HepG2 (cell line): ENCODE measurements at regions not wholly inside any gene's neighbourhood (a gene's known extent, or its start where the extent isn't known, plus 50 kb on each side); places are given as distances from the start of the nearest gene placed in this dataset.

ENCODE experiments used
- ATAC-seq: fragments of 200-7000 bp; cut with Tn5 transposase; 3 replicates; pipeline ENCODE4 v1.9.1; 2020; ENCODE audit warnings: mild to moderate bottlenecking, moderate library complexity
- BruUV-seq: library from RNA; stranded (reverse); fragments of 400-500 nt; replicated peaks from 2 replicates; lab custom pipeline; 2021; lab: Mats Ljungman, UMichigan
- CTCF ChIA-PET: fragments of 300-600 bp; formaldehyde crosslinking; extraction: SDS; loops from one replicate; lab custom pipeline; 2021; ENCODE audit warnings: low total read pairs, inconsistent platforms, low intra/inter-chr PET ratio; lab: Yijun Ruan, JAX
- POLR2A ChIA-PET: fragments of 350-600 bp; sonication (Branson Sonifier 250); formaldehyde crosslinking; loops from one replicate; lab custom pipeline; 2020; ENCODE audit warnings: antibody characterized with exemption, inconsistent platforms; lab: Yijun Ruan, JAX
- DNase-seq: peaks from one replicate; pipeline ENCODE4 v3.0.0-alpha.2; 2015; ENCODE audit warnings: low spot score
- FAIRE-seq: peaks from 3 replicates; lab custom pipeline; 2011; peaks lifted over from hg19 to GRCh38; lab: Jason Lieb, UNC
- H2AFZ ChIP-seq: one replicate; pipeline ENCODE4 v1.6.1; 2011; ENCODE audit warnings: low read length, inconsistent platforms
- H3K27ac ChIP-seq: fragments of 300-600 bp; 3 replicates; pipeline ENCODE4 v1.8.0; 2011; ENCODE audit warnings: mixed run types, mild to moderate bottlenecking, mixed read lengths, low read length, inconsistent platforms; ENCODE audit not compliant: insufficient read depth; ENCODE audit errors: extremely low read length
- H3K27me3 ChIP-seq, 2 experiments: fragments of 200-600 bp in 1 of 2; 2 replicates in 1 of 2; 3 replicates in 1 of 2; pipeline versions ENCODE4 v1.6.0 to v1.8.0; 2011; ENCODE audit warnings: low read length in 2 of 2, mild to moderate bottlenecking in 2 of 2, moderate library complexity in 2 of 2, inconsistent platforms in 1 of 2; ENCODE audit not compliant: insufficient read depth in 2 of 2, control insufficient read depth in 1 of 2
- H3K36me3 ChIP-seq, 2 experiments: fragments of 200-600 bp in 1 of 2; replicated peaks in 1 of 2; 2 replicates in 1 of 2; 3 replicates in 1 of 2; pipeline versions ENCODE4 v1.5.1 to v1.8.0; 2011; ENCODE audit warnings: low read length in 2 of 2, inconsistent platforms in 1 of 2; ENCODE audit not compliant: insufficient read depth in 2 of 2, control insufficient read depth in 1 of 2
- H3K4me1 ChIP-seq: 2 replicates; pipeline ENCODE4 v1.5.1; 2012; ENCODE audit warnings: low read length, inconsistent platforms; ENCODE audit not compliant: insufficient read depth
- H3K4me2 ChIP-seq: 2 replicates; pipeline ENCODE4 v1.6.0; 2011; ENCODE audit warnings: low read depth, low read length, inconsistent platforms
- H3K4me3 ChIP-seq, 3 experiments: fragments of 200-600 bp in 1 of 3; sonication (generic), shearing (Covaris generic) in 1 of 3; replicated peaks in 1 of 3; 2 replicates each; pipeline ENCODE4 v1.5.1; 2011 to 2016; ENCODE audit warnings: low read length in 3 of 3, inconsistent platforms in 2 of 3, low read depth in 2 of 3, mild to moderate bottlenecking in 2 of 3, control low read depth in 1 of 3, mixed read lengths in 1 of 3; ENCODE audit not compliant: insufficient read depth in 1 of 3
- H3K79me2 ChIP-seq: one replicate; pipeline ENCODE4 v1.6.1; 2011; ENCODE audit warnings: low read length, inconsistent platforms; ENCODE audit not compliant: insufficient read depth
- H3K9ac ChIP-seq: 2 replicates; pipeline ENCODE4 v1.6.0; 2011; ENCODE audit warnings: mild to moderate bottlenecking, low read depth, low read length, inconsistent platforms; ENCODE audit not compliant: insufficient read depth
- H3K9me3 ChIP-seq: 2 replicates; pipeline ENCODE4 v1.5.1; 2012; ENCODE audit warnings: mild to moderate bottlenecking, low read length
- H4K20me1 ChIP-seq: 2 replicates; pipeline ENCODE4 v1.6.0; 2011; ENCODE audit warnings: inconsistent platforms, mild to moderate bottlenecking, low read length, moderate library complexity; ENCODE audit not compliant: insufficient read depth
- AFF4 ChIP-seq: sonication (generic); formaldehyde crosslinking; IDR thresholded peaks from 2 replicates; pipeline ENCODE4 v1.4.0; 2020; ENCODE audit warnings: missing genetic modification reagents
- CHCHD3 ChIP-seq: sonication (generic); formaldehyde crosslinking; IDR thresholded peaks from 2 replicates; pipeline ENCODE4 v1.8.0; 2022; ENCODE audit warnings: mild to moderate bottlenecking, missing genetic modification reagents, moderate library complexity
- GTF3A ChIP-seq: sonication (generic); formaldehyde crosslinking; conservative IDR thresholded peaks from 2 replicates; pipeline ENCODE4 v1.4.0; 2020; ENCODE audit warnings: mild to moderate bottlenecking, missing genetic modification reagents
- JUNB ChIP-seq: sonication (generic); formaldehyde crosslinking; IDR thresholded peaks from 2 replicates; pipeline ENCODE4 v1.8.0; 2022; ENCODE audit warnings: missing genetic modification reagents, mild to moderate bottlenecking, borderline replicate concordance
- LCORL ChIP-seq, 2 experiments: fragments of 450-650 bp in 1 of 2; sonication (generic) in 1 of 2; formaldehyde crosslinking in 1 of 2; IDR thresholded peaks; 2 replicates each; pipeline versions ENCODE4 v1.5.0 to v1.6.1; 2017 to 2020; ENCODE audit warnings: antibody characterized with exemption in 1 of 2, missing genetic modification reagents in 1 of 2
- POLR2AphosphoS2 ChIP-seq: IDR thresholded peaks from 2 replicates; pipeline ENCODE4 v1.6.1; 2011; ENCODE audit warnings: low read depth, low read length, improper control_type of control experiment
- PRDM10 ChIP-seq: sonication (generic); formaldehyde crosslinking; IDR thresholded peaks from 2 replicates; pipeline ENCODE4 v1.4.0; 2020; ENCODE audit warnings: low read depth, missing genetic modification reagents
- ZNF512B ChIP-seq: sonication (generic); formaldehyde crosslinking; IDR thresholded peaks from 2 replicates; pipeline ENCODE4 v1.5.1; 2020; ENCODE audit warnings: missing genetic modification reagents, mild to moderate bottlenecking, borderline replicate concordance
- ZNF570 ChIP-seq: sonication (generic); formaldehyde crosslinking; IDR thresholded peaks from 2 replicates; pipeline ENCODE4 v1.4.0; 2020; ENCODE audit warnings: mild to moderate bottlenecking, missing genetic modification reagents, borderline replicate concordance
- WGBS: methylation state at CpG from one replicate; pipeline ENCODE4 v1.1.6; 2017; ENCODE audit warnings: low lambda C conversion rate; 5-methylcytosine and 5-hydroxymethylcytosine counted together
- in situ Hi-C: cut with HindIII; loops from 2 replicates; pipeline ENCODE4 v1.10.0; 2017; ENCODE audit warnings: low pct_unique_long_range_greater_than_20kb; ENCODE audit not compliant: extremely low pct_ligation_motif_present
- intact Hi-C: fragments of 100-400 bp; cut with micrococcal nuclease; formaldehyde crosslinking; loops from one replicate; pipeline ENCODE4 v1.10.0; 2022; ENCODE audit not compliant: unreplicated experiment
- TF ChIP-seq, protein P1 (sequence below): sonication (generic); formaldehyde crosslinking; IDR thresholded peaks from 2 replicates; pipeline ENCODE4 v1.5.0; 2020; ENCODE audit warnings: mild to moderate bottlenecking, missing genetic modification reagents, moderate library complexity

GRCh38 chr6:137657351-137657911 is 163.2 kb upstream of the OLIG3 start:
- ChIA-PET POLR2A (interaction anchor here (1.2 kb wide), 1 partner anchor 40 kb away, joined by 3 read pairs; no protein-coding TSS in a partner anchor), CTCF (no interaction called here)
- Histone ChIP-seq H2AFZ (no peak overlapping the region), H3K36me3 (no peaks in the 10 kb centered on the region), H3K4me2 (no peak overlapping the region), H3K27me3 (0 out of 5 replicates have a peak, but pooled peaks cover 0 to 6% of the 10 kb centered on the region in 2 experiments), H3K27ac (no peak overlapping the region), H3K79me2 (no peaks in the 10 kb centered on the region), H3K9ac (no peak overlapping the region), H3K9me3 (no peaks in the 10 kb centered on the region), H3K4me3 (no peak overlapping the region), H3K4me1 (peaks cover 58% of the 10 kb centered on the region), H4K20me1 (no peaks in the 10 kb centered on the region)
- no peak for FAIRE-seq
- 5% methylated on average over 1 of the region's 1 CpG for WGBS
- in situ Hi-C loops, result no loop called here
- BruUV-seq, result no TSS peak
- intact Hi-C loops, result no loop called here
- no peak for ATAC-seq
- no peak for DNase-seq
- TF ChIP-seq ZNF512B (no peak), PRDM10 (CRISPR knock-in tag) (no peak), CHCHD3 (CRISPR knock-in tag) (no peak), AFF4 (no peak), JUNB (CRISPR knock-in tag) (no peak), LCORL (IDR thresholded peaks at IDR 0.05) (no peak), LCORL (CRISPR knock-in tag; IDR thresholded peaks at IDR 0.05) (no peak), POLR2AphosphoS2 (no peak), ZNF570 (CRISPR knock-in tag) (no peak), GTF3A (CRISPR knock-in tag) (no peak)
- TF ChIP-seq, protein P1, sequence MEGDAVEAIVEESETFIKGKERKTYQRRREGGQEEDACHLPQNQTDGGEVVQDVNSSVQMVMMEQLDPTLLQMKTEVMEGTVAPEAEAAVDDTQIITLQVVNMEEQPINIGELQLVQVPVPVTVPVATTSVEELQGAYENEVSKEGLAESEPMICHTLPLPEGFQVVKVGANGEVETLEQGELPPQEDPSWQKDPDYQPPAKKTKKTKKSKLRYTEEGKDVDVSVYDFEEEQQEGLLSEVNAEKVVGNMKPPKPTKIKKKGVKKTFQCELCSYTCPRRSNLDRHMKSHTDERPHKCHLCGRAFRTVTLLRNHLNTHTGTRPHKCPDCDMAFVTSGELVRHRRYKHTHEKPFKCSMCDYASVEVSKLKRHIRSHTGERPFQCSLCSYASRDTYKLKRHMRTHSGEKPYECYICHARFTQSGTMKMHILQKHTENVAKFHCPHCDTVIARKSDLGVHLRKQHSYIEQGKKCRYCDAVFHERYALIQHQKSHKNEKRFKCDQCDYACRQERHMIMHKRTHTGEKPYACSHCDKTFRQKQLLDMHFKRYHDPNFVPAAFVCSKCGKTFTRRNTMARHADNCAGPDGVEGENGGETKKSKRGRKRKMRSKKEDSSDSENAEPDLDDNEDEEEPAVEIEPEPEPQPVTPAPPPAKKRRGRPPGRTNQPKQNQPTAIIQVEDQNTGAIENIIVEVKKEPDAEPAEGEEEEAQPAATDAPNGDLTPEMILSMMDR (CRISPR knock-in tag), result no peak
